B cell (primary cell): ENCODE measurements at regions not wholly inside any gene's neighbourhood (a gene's known extent, or its start where the extent isn't known, plus 50 kb on each side); places are given as distances from the start of the nearest gene placed in this dataset.

Experiments
- EZH2 ChIP-seq: IDR thresholded peaks from 2 replicates; pipeline ENCODE4 v1.6.1; 2012; ENCODE audit warnings: borderline replicate concordance, low read depth, mild to moderate bottlenecking, moderate library complexity, low read length; ENCODE audit not compliant: insufficient read depth, poor library complexity, severe bottlenecking
- TF ChIP-seq, protein P1 (sequence below): fragments of 200-600 bp; IDR thresholded peaks from one replicate; pipeline ENCODE4 v1.8.0; 2022; ENCODE audit warnings: antibody characterized with exemption, mild to moderate bottlenecking

DNA sequence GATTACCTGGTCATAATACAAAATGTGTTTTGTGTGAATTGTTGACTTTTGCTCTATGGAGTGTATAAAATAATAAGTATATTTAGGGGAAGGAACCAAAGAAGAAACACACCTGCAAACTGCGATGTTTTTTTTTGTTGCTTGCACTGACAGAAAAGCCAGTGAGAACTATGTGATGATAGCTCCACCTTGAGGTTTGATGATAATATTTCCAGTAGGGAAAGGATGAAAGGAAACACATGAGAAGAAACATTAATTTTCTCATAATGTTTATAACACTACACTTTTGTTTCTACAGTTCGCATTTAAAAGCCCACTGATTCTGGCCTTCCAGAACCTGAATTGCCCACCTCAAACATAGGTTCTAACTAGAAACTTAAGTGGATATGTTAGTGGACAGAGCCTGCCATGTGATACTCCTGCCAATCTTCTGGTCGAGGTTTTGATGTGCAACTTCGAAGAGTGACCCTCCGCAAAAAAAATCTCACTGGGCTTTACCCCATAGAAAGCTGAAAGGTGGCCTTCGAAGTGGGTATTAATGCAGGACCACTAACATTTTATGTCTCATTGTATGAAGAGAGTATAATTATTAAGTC is 476.4 kb upstream of the SPHKAP start:
- TF ChIP-seq, protein P1, sequence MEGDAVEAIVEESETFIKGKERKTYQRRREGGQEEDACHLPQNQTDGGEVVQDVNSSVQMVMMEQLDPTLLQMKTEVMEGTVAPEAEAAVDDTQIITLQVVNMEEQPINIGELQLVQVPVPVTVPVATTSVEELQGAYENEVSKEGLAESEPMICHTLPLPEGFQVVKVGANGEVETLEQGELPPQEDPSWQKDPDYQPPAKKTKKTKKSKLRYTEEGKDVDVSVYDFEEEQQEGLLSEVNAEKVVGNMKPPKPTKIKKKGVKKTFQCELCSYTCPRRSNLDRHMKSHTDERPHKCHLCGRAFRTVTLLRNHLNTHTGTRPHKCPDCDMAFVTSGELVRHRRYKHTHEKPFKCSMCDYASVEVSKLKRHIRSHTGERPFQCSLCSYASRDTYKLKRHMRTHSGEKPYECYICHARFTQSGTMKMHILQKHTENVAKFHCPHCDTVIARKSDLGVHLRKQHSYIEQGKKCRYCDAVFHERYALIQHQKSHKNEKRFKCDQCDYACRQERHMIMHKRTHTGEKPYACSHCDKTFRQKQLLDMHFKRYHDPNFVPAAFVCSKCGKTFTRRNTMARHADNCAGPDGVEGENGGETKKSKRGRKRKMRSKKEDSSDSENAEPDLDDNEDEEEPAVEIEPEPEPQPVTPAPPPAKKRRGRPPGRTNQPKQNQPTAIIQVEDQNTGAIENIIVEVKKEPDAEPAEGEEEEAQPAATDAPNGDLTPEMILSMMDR: no peak
- TF ChIP-seq EZH2: no peak
